T-helper 1 cell treated with Interleukin-12 subunit alpha and Interleukin-12 subunit beta and Interleukin-4 antibody, amounts not matched to agents 30 ng/mL and 1 ng/mL, for 36 hours (primary cell): ENCODE measurements at regions not wholly inside any gene's neighbourhood (a gene's known extent, or its start where the extent isn't known, plus 50 kb on each side); places are given as distances from the start of the nearest gene placed in this dataset.
"Not testable (repeated sequence)": the region's sequence is repeated elsewhere in the genome, so short reads cannot be mapped to it uniquely, and the experiment has no call there.

ENCODE experiments used
- intact Hi-C: fragments of 100-400 bp; cut with micrococcal nuclease; formaldehyde crosslinking; loops from one replicate; pipeline ENCODE4 v1.15.1; 2024

DNA sequence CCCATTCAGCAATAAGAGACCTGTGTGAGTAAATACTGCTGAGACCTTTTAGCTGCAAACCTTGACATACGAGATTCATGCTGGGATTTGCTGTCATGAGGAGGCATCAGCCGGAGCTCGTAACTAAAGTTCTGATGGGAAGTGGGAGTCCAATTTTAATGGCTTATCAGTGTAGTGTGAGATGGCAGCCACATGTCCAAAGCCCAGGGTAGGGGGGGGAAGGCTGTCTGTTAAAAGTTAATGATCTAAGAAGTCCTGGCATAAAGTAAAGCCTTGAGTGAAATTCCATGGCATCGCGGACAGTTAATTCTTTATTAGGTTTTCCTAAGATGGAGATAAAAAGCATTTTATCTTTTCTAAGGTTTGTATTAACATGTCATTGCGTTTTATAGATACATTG lies 240.0 kb downstream of the AACS start:
- intact Hi-C loops = no loop called here

DNA sequence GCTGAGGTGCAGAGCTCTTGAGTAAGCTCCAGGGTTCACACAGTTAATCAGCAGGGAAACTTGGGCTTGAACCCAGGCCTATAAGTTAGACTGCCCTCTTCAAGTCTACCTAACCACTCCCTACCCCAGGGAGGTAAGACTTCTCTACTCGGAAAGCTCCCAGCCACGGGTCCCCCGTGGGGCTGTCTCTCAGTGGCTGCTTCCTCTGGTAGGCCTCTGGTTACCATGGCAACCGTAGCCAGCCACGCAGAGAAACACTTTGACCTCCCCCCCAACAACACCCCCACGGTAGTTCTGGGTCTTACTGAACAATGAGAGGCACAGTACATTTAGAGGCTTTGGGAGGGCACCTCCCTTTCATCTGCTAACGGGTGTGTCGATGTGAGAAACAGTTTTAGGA lies 245.2 kb downstream of the AACS start:
- intact Hi-C loops = no loop called here

DNA sequence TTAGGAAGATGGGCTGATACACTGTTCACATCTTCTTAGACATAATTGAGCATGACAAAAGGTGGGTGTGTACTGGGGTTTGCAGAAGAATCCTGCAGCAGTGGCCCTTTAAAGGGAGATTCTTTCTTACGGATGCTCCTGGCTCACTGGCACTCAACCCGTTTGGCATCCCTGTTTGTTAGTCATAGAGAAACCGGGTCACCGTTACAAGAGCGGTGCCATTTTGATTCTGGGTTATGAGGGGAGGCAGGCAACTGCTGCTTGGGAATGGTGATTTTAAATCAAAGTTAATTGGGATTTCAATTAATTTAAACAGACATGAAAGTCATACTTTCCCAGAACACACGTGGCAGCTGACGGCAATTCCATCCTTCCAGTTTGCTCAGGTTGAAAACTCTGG lies 245.8 kb downstream of the AACS start:
- intact Hi-C loops = no loop called here

DNA sequence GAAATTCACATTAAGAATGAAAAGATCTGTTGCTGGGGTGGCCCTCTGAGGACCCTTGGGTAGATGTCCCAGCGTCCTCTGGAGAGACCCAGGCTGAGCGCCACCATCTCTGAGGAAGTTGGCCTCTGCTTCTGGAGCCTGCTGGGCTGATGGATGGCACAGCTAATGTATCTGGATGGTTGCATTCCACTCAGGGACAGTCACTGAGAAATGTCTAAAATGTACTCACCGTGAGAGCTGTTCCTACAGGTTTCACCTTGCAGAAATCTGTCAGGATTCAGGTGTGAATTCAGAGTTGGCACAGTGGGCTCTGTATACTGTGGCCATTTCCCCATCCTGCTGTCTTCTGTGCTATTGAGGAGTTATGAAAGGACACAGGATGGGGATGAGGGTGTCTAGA lies 247.2 kb downstream of the AACS start:
- intact Hi-C loops = no loop called here

DNA sequence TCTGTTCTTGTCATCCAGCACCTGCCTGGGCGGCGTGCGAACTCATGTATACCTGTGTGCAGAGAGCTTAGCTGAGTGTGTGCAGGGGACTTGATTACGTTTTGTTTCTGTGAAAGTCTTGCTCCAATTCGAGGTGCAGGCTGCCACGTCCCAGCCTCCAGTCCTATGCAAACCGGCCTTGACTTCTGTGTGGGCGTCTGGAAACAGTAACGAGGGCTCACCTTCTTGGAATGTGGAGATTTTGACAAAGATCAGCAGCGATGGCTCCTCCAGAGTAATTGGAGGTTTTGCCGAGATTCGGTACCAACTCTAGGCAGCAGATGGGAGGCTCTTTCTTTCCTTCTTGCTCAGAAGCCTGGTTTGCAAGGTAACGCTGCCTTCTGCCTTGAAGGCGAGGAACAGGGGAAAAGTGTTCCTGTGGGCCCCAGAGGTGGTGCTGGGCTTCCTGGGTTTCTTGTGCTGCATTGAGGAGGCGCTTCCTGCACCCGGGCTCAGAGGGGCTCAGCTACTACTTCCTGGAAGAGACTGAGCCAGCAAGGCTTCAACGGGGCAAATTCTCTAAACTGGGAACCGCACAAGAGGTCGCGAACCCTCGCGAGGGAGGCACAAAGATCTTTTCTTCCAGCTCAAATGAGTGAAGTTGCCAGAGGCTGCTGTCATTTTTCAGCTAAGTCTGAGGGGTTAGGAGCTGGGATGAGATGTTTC lies 249.0 kb downstream of the AACS start:
- intact Hi-C loops = no loop called here

DNA sequence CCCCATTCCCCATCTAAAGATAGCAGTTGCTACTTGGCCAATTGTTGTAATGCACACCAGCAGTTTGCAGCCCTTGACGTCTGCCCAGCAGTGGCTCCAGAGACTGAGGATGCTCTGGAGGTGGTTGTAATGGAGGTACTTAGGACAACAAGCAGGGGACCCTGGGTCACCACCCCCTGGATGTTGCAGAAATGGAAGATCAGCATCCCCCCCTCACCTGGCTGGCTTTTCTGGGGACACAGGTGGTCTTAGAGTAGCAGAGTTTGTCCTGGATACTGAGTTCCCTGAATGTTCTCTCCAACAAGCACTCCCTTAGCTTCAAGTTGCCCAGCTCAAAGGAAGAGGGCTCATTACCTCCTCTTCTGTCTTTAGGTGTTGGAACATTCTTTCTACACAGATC lies 250.5 kb downstream of the AACS start:
- intact Hi-C loops = no loop called here

DNA sequence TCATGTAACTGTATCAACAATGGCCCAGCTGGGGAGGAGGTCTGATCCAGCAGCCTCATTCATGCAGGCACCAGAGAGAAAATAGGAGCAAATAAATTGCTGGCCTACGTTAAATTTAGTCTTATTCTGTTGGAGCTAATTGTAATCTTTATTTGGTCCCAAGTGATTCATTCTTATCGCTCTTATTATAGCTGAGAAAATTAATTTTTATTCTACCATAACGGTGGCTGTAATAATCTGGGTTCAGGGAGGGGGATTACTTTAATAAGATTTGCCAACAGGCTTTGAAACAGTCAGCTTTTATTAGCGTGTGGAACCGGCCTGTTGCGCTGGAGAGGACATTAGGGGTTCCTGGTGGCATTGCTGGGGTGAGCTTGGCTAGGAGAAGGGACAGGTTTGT lies 254.9 kb downstream of the AACS start:
- intact Hi-C loops = no loop called here

DNA sequence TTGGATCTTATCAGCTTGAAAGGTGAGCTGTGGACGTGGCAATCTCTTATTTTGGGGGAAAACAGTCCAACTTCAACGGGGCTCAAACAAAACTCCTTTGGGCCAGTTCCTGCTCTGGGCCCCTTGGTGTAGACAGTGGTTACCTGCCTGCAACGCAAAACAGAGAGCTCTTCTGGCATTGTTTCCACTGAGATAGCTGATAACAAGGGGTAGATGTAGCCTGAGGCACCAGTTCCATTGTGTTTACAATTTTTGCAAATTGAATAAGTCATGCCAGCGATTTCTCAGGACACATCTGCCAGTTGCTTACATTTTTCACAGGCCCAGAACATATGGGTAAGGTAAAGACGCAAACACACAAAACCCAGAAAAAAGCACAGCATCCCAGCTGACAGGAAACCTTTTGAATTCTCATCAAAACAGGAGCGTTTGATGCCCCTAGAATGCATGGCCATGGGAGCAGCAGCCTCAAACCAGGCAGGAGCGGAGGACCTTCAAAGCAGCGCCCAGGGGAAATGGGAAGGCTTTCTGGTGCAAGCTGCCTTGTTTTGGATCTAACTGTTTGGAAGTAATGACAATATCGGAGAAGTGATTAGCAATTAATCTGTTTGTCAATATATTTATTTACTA lies 259.7 kb downstream of the AACS start:
- intact Hi-C loops = no loop called here

DNA sequence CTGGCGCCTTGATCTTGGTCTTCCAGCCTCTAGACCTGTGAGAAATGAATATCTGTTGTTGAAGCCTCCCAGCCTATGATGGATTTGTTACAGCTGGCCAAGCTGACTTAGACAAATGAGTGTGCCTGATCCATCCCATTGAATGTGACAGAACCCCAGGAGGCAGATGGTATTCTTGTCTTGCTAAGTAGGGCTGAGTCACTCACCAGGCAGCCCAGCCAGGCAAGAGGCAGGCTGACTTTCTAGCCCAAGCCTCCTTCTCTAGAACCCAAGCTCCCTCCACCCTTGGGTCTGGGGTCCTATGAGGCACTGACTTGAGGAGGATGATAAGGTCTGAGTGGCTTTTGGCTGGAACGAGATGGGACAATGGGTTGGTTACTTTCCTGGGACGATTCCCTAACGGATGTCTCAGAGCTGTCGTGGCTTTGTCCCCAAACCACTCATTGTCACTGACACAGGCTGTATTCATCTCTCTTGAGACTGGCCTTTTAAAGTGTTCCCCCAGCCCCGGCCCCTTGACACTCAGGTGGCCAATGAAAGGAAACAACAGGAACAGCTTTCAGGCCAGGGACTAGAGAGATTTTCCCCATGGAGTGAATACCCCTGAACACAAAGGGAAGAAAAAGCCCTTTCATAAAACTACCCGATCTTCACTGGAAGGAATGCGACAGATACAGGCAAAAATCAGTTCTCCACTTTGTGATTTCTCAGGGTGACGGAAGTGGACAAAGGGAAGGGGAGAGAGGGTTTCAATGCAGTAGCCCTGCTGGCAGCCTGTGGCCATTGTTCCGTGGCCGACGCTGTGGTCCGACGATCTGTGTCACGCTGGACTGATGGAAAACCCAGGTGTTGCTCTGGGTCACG lies 264.2 kb downstream of the AACS start:
- intact Hi-C loops = loop anchor here (2.0 kb wide), 1 partner anchor 147 kb away; no protein-coding TSS in a partner anchor

DNA sequence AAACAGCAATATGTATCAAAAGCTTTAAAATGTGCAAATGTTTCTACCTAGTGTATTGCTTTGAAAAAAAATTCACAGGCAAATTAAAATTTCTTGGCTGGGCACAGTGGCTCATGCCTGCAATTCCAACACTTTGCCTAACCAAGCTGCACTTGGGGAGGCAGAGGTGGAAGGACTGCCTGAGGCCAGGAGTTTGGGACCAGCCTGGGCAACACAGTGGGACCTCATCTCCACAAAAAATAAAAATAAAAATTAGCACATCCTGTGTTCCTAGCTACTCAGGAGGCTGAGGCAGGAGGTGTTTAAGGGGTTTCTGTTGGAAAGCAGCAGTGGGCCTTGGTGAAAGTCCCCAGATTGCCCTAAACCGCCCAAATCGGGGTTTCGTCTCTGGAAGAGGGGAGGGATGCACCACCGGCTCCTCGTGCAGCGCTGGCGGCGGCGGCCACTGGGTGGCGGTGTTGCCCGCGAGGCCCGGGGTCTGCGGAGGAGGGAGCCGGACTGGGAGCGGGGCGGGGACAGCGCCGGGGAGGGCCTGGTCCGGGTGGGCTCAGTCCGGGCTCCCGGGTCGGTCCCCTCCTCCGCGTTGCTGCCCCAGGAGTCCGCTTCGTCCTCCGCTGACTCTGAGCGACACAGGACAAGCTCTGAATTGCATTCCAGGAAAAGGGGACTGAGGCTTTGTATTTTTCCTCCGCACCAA lies 265.6 kb downstream of the AACS start:
- intact Hi-C loops = loop anchor here (1.0 to 2.0 kb wide), 2 partner anchors 73 to 148 kb away; no protein-coding TSS in a partner anchor

DNA sequence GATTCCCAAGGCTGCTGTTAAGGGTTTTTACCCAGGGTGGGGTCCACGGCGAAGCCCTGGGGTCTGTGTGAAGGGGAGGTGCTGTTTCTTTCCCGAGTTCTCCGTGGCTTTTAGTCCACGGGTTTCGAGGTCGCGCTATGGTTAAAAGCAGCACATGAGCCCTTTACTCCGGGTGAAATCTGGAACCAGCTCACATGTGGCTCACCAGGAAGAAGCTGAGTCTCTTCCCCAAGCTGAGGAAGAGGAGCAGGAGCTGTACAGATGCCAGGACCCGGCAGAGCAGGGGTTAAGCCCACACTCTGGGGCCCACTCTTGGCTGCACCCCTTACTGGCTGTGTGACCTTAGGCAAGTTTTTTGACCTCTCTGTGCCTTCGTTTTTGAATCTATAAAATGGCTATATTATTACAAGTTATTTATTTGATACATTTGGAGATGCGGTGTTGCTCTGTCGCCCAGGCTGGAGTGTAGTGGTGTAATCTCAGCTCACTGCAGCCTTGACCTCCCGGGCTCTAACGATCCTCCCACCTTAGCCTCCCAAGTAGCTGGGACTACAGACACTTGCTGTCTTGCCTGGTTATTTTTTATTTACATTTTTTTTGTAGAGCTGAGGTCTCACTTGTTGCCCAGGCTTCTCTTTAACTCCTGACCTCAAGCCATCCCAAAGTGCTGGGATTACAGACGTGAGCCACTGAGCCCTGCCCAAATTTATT lies 266.3 kb downstream of the AACS start:
- intact Hi-C loops = loop anchor here (1.0 to 2.0 kb wide), 2 partner anchors 72 to 149 kb away; no protein-coding TSS in a partner anchor

DNA sequence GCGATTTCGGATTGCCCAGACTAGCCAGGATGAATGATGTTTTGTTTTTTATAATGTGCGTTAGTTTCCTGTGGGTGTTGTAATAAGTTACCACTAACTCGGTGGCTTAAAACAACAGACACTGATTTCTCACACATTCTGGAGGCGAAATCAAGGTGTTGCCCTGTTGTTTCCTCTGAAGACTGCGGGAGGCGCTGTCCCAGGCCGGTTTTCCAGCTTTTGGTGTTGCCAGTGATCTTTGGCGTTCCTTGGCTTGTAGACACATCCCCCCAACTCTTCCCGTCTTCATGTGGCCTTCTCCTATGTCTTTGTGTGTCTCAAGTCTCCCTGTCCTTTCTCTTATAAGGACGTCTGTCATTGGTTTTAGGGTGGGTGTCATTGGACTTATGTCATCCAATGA lies 267.7 kb downstream of the AACS start:
- intact Hi-C loops = no loop called here

DNA sequence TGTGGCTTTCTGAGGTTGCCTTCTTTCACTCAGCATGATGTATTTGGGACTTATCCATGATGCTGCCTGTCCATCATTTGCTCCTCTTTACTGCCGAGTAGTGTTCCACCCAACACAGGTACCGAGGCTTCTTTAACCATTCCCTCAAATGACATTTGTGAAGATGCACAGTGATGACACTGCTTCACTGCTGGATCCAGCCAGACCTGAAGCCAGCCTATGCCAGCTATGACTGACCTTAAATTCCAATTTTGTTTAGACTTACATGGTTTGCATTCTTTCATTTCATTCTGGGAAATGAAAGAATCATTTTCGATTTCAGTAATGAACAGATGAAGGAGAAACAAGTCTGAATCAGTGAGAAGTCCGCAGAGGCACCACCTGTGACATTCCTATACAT lies 271.0 kb downstream of the AACS start:
- intact Hi-C loops = no loop called here

DNA sequence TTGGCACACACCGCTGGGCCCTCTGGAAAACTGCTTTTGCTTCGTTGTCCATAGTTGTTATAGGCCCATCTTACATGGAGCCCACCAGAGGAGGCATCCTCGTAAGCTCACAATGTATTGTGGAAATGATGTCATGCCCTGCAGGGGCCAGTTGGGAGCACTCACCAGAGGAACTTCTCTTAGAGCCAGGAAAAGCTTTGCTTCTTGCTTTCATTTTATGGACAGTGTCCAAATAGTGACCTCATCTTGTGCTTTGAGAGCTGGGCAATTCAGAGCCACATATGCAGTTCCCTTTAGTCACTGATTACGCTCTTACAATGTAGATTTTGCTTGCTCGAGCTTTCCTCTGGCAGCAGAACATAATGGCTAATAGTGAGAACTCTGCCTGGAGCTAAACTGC lies 275.6 kb downstream of the AACS start:
- intact Hi-C loops = no loop called here

DNA sequence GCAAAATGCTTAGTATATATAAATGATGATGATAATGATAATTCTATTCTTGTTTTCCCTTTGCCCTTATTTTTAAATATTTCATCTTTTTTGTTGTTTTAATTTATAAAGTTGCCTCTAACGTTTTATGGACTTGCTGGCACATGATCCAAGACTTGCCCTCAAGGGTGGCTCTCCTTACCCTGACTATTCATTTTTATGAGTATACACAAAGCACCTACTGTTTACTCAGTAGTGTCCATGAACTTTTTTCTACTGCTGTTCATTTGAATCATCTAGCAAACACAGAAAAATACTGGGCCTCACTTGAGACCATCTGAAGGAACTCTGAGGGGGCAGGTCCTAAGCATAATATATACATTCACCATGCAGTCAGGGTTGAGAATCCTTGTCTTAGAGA lies 276.2 kb downstream of the AACS start:
- intact Hi-C loops = no loop called here

DNA sequence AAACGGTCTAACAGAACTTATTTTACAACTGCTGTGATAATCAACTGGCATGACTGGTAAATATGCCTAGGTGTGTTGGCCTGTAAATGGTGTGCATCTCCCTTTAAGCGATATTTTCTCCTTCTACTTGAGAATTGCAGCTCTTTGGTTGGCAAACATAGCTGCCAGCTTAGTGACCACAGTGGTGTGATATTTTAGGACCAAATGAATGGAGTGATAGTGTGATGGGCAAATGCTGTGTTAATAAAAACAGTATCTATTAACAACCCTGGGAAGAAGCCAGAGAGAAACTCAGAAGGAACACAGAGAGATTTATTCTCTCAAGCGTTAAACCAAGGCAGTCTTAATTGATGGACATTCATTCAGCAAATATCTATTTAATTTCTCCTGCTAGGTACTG lies 278.4 kb downstream of the AACS start:
- intact Hi-C loops = no loop called here

DNA sequence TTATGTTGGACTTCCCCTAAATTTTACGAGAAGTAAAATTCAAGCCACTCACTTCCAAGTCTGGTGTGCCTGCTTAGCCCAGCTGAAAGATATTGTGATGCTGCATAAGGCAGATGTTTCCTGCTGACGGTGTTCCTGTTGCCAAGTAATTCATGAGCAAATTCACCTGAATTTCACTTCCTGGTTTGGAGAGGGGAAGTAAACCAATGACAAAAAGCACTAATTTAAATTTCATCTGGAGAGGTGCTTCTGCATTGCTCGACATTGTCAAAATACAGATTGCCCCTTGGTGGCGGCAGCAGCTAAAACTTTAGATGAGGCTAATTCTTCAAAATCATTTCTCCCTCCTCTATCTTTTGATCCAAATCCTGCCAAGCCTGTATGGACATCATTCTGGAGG lies 281.1 kb downstream of the AACS start:
- intact Hi-C loops = loop anchor here (5.0 kb wide), 1 partner anchor 56 kb away; no protein-coding TSS in a partner anchor

DNA sequence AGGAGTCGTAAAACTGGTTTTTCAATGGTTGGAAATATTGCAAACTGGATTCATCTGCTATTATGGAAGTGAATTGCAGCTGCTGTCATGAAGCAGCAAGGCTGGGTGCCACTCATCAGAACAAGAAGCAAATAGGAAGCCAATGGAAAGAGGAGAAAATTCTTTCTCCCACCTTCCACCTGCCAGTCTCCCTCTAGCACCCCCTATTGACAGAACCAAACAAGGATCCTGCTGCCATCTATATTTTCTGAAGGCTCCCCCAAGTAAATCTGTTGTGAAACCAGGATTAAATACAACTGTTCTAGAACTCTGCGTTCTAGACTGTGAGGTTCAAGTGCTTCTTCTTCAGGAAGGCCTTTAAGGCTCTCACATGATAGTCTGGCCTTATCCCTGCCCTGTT lies 286.6 kb downstream of the AACS start:
- intact Hi-C loops = no loop called here

DNA sequence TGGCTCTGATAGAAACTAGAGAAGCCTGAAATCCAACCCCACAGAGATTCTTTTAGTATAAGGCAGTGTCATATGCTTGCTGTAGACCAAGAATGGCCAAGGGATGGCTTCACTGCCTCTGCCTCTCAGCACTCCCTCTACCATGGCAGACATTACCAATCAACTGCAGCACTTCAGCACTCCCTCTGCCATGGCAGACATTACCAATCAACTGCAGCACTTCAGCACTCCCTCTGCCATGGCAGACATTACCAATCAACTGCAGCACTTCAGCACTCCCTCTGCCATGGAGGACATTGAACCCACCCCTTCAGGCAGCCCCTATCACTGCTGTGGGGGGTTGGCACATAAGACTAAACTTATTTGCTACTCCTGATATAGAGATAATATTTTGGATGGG lies 287.8 kb downstream of the AACS start:
- intact Hi-C loops = not testable (repeated sequence)

DNA sequence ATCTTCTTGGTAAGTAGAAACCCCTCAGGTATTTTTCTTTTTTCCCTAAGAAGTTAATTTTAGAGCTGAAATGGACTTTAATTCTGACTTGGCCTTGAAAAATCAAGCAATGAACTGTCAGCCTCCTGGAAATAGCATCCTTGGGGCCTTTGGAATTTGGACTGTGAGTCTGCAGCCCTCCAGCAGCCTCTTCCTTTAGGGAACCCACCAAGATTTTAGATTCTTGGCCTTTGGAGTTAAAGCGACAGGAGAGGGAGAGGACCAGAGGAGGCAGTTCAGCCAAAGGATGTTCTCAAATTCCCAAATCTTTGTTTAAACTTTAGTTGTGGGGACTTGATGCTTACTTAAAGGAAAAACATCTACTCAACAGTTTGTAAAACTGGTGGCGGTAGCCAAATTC lies 288.6 kb downstream of the AACS start:
- intact Hi-C loops = no loop called here

DNA sequence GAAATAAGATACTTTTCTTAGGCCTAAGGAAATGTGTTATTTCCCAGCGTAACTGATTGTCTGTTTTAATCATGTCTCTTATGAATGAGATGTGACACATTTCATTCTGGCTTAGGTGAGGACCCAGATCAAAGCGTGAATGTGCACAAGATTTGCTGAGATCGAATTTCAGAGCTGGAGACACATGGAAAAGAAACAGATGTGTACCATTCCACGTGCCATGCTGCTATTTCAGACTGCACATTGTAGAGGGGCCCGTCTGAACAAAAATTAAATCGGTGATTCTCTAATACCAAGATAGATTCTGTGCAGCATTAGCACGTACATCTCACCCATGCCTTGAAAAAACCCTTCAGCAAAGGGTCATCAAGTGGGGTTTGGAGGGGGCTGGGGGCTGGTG lies 290.4 kb downstream of the AACS start:
- intact Hi-C loops = no loop called here
